ENCODE measurements at regions not wholly inside any gene's neighbourhood (a gene's known extent, or its start where the extent isn't known, plus 50 kb on each side); places are given as distances from the start of the nearest gene placed in this dataset.
"Not testable (repeated sequence)": the region's sequence is repeated elsewhere in the genome, so short reads cannot be mapped to it uniquely, and the experiment has no call there.

- in situ Hi-C loops (cut with MboI; ENCODE audit: low pct_unique_long_range_greater_than_20kb, low sequenced_read_pairs): no loop called here
These were observed 248.7 kb downstream of the FMR1NB start for GRCh38 chrX:148229801-148230303.

GRCh38 chrX:148259990-148260389 is 240.4 kb upstream of the AFF2 start:
- DNase-seq: no peak
- in situ Hi-C loops (cut with MboI; ENCODE audit: low pct_unique_long_range_greater_than_20kb, low sequenced_read_pairs): no loop called here

More at GRCh38 chrX:148229801-148230303, 248.7 kb downstream of the FMR1NB start:
- DNase-seq: no peak

GRCh38 chrX:148265829-148266228 is 234.6 kb upstream of the AFF2 start:
- in situ Hi-C loops (cut with MboI; ENCODE audit: low pct_unique_long_range_greater_than_20kb, low sequenced_read_pairs): no loop called here
- no peak for DNase-seq

DNA sequence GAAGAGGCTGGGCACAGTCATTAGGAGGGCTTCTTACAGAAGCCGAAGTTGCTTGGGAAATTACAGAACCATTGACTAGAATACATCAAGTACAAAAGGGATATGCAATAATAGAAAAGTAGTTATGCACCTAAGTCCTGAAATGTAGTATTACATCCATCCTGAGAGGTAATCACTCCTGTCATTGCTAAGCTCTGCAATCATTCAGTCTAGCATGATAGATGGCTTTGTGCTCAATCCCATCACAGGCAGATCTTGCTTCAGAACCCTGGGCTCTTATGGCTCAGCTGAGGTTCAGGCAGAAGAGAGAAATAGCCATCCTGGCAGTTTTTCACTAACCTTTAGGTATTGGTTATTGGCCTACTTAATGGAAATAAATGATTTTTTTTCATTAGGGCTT is 231.7 kb upstream of the AFF2 start:
- in situ Hi-C loops (cut with MboI; ENCODE audit: low pct_unique_long_range_greater_than_20kb, low sequenced_read_pairs): no loop called here
- DNase-seq: no peak

- in situ Hi-C loops (cut with MboI; ENCODE audit: low pct_unique_long_range_greater_than_20kb, low sequenced_read_pairs): no loop called here
- DNase-seq: no peak
These were observed 230.9 kb upstream of the AFF2 start for GRCh38 chrX:148269513-148269912.

- no peak for DNase-seq
- in situ Hi-C loops (cut with MboI; ENCODE audit: low pct_unique_long_range_greater_than_20kb, low sequenced_read_pairs): no loop called here
These were observed 229.9 kb upstream of the AFF2 start for GRCh38 chrX:148270499-148270898.

DNA sequence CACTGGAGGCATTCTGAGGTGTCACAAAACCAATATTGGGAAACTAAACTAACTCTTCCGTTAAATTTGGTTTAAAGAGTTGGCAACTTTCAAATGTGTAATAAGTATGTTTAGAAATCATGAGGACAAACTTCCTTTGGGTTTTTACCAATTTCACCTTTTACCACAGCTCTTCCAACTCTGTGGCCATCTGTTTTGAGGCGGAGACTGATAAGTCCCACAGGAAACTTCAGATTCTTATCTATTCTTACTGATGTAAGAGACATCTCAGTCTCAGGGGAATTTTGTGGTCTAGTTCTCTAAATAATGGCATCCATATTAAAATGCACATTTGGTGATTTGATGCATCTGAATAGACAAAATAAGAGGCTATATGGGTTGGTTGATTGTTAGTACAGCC is 229.2 kb upstream of the AFF2 start:
- in situ Hi-C loops (cut with MboI; ENCODE audit: low pct_unique_long_range_greater_than_20kb, low sequenced_read_pairs): no loop called here
- no peak for DNase-seq

GRCh38 chrX:148281920-148282319 is 218.5 kb upstream of the AFF2 start:
- DNase-seq: no peak
- in situ Hi-C loops (cut with MboI; ENCODE audit: low pct_unique_long_range_greater_than_20kb, low sequenced_read_pairs): no loop called here

DNA sequence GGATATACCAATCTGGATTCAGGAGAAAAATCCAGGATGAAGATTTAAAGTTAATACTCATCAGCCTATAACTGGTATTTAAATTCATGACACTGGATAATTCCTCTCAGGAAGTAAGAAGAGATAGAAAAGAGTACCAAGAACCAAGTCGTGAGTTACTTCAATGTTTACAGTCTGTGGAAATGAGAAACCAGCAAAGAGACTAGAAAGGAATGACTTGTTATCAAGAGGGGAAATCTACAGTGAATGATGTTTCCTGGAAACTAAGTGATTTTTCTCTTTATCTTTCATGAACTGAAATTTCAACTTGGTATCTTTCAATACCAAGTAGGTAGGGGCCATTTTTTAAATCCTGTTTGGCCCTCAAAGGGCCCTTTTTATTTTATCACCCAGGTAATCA is 217.9 kb upstream of the AFF2 start:
- DNase-seq: no peak
- in situ Hi-C loops (cut with MboI; ENCODE audit: low pct_unique_long_range_greater_than_20kb, low sequenced_read_pairs): no loop called here

- no peak for DNase-seq
- in situ Hi-C loops (cut with MboI; ENCODE audit: low pct_unique_long_range_greater_than_20kb, low sequenced_read_pairs): no loop called here
These were observed 216.4 kb upstream of the AFF2 start for GRCh38 chrX:148284056-148284455.

DNA sequence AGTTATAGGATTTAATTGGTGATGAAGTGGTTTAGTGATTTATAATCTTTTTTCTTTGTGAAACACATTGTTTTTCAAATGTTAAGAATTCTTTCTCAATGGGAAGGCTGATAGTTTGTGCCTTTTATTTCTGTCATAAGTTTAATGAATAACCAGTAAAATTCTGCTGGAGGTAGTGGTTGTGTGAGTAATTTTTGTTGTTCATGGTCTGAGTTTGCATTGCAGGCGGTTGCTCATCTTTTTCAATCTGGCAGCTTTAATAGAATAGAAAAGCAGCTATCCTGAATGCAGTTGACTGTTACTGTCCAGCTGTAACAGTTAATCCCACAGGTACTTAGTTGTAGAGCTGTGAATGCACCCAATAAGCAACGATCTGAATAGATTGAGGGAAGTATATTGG is 215.6 kb upstream of the AFF2 start:
- no peak for DNase-seq
- in situ Hi-C loops (cut with MboI; ENCODE audit: low pct_unique_long_range_greater_than_20kb, low sequenced_read_pairs): no loop called here

GRCh38 chrX:148288451-148288850 is 212.0 kb upstream of the AFF2 start:
- in situ Hi-C loops (cut with MboI; ENCODE audit: low pct_unique_long_range_greater_than_20kb, low sequenced_read_pairs): no loop called here
- no peak for DNase-seq

GRCh38 chrX:148290041-148290440 is 210.4 kb upstream of the AFF2 start:
- DNase-seq: no peak
- in situ Hi-C loops (cut with MboI; ENCODE audit: low pct_unique_long_range_greater_than_20kb, low sequenced_read_pairs): no loop called here

GRCh38 chrX:148290931-148291330 is 209.5 kb upstream of the AFF2 start:
- no peak for DNase-seq
- in situ Hi-C loops (cut with MboI; ENCODE audit: low pct_unique_long_range_greater_than_20kb, low sequenced_read_pairs): no loop called here

- in situ Hi-C loops (cut with MboI; ENCODE audit: low pct_unique_long_range_greater_than_20kb, low sequenced_read_pairs): no loop called here
- DNase-seq: no peak
These were observed 201.7 kb upstream of the AFF2 start for GRCh38 chrX:148298737-148299136.

DNA sequence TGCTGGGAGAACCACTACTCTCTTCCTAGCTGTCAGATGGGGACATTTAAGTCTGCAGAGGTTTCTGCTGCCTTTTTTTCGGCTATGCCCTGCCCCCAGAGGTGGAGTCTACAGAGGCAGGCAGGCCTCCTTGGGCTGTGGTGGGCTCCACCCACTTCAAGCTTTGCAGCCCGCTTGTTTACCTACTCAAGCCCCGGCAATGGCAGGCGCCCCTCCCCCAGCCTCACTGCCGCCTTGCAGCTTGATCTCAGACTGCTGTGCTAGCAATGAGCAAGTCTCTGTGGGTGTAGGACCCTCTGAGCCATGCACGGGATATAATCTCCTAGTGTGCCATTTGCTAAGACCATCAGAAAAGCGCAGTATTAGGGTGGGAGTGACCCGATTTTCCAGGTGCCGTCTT is 195.2 kb upstream of the AFF2 start:
- in situ Hi-C loops (cut with MboI; ENCODE audit: low pct_unique_long_range_greater_than_20kb, low sequenced_read_pairs); DNase-seq: not testable (repeated sequence)

- no peak for DNase-seq
- in situ Hi-C loops (cut with MboI; ENCODE audit: low pct_unique_long_range_greater_than_20kb, low sequenced_read_pairs): no loop called here
These were observed 191.0 kb upstream of the AFF2 start for GRCh38 chrX:148309413-148309812.

DNA sequence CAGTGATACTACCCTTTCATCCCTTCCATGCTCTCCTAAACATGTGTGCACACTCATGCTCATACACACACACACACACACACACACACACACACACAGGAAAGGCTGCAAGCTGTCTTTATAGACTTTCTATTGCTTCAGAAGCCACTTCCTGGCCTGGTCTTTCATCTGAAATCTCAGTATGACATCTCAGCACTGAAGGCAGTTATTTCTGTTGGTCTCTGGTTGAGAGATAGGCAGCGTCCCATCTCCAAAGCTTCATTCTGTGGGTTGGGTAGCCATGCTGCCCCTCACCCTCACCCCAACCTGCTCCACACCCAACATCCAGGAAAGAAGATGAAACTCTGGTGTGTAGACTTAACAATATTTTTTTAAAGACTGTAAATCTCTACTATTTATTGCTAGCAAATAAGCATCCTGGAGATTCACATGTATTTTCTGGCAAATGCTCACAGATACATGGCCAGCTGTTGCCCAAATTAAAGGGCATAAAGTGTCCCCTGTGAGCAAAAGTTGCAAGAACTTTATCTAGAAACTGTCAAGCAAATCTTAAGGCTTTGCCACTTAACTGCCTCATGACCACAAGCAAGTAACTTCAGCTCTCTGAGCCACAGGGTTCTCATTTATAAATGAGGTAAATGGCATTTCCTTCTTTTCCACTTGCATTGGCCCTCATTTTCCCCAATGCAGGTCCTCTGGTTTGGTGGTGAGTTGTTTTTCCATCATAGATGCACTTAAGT is 189.8 kb upstream of the AFF2 start:
- in situ Hi-C loops (cut with MboI; ENCODE audit: low pct_unique_long_range_greater_than_20kb, low sequenced_read_pairs): no loop called here

DNA sequence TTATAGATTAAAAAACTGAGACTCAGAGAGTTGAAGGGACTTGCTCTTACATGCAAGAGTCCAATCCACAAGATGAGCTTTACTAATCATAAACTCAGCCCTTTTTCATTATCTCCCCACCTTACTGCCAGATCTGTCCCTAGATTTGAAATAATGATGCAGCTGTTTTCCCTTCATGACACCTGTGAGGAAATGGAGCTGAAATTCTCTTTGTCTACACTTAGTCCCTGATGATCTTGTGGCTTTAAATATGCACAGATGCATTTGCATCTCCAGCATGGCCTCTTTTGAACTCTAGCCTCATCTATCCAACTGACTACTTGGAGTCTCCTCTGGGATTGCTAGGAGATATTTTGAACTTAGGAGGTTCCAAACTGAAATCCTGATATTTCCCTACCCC is 188.9 kb upstream of the AFF2 start:
- DNase-seq: no peak
- in situ Hi-C loops (cut with MboI; ENCODE audit: low pct_unique_long_range_greater_than_20kb, low sequenced_read_pairs): no loop called here

More for the DNA sequence above, 189.8 kb upstream of the AFF2 start:
- DNase-seq: no peak

DNA sequence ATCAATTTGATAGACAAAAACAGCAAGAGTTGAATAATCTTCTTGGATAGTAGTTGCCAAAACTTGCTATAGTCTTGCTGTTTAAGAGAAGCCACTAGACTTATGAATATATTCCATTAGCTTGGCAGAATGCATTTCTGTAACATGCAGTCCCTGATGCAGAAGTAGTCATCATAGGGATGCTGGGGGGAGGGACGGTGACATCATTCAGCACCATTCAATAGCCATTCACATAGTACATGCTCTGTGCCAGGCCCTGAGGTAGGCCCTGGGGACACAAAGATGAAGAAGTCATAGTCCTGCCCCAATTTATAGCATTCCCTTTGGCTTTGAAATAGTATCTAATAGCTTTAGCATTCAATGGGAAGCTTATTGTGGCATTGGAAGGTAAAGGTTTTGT is 185.5 kb upstream of the AFF2 start:
- in situ Hi-C loops (cut with MboI; ENCODE audit: low pct_unique_long_range_greater_than_20kb, low sequenced_read_pairs): no loop called here
- no peak for DNase-seq

DNA sequence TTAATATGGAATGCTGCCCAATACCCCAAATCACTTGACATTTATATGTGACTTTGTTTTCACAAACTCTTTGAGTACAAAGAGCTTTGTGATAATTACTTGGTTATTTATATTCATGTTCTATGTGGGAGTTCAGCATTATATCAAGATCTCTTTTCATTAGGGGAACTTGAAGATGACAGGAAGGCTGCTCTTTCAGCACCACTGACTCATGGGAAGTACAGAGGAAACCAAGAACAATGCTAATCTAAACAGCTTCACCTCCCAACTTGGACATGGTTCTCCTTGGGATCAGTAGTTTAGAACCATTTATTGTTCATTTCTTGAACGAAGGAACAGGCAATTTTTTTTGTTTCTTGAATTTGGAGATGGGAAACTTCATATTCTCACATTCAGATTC is 184.0 kb upstream of the AFF2 start:
- in situ Hi-C loops (cut with MboI; ENCODE audit: low pct_unique_long_range_greater_than_20kb, low sequenced_read_pairs): no loop called here
- DNase-seq: no peak
